Vagina (tissue), 2 donors: ENCODE measurements at regions not wholly inside any gene's neighbourhood (a gene's known extent, or its start where the extent isn't known, plus 50 kb on each side); places are given as distances from the start of the nearest gene placed in this dataset.

Experiments used
- POLR2A ChIP-seq, 2 donors: fragments of 450-650 bp; IDR thresholded peaks; one replicate each; pipeline ENCODE4 v1.6.1; 2017; ENCODE audit warnings: antibody characterized with exemption in 2 of 2, mild to moderate bottlenecking in 2 of 2, moderate library complexity in 2 of 2
- TF ChIP-seq, protein P1 (sequence below), 3 experiments: fragments of 450-650 bp in 2 of 3; fragments of 200-600 bp in 1 of 3; sonication (generic) in 1 of 3; IDR thresholded peaks; one replicate each; pipeline ENCODE4 v1.5.1; 2017 to 2019; ENCODE audit warnings: antibody characterized with exemption in 3 of 3, mild to moderate bottlenecking in 2 of 3, moderate library complexity in 2 of 3

DNA sequence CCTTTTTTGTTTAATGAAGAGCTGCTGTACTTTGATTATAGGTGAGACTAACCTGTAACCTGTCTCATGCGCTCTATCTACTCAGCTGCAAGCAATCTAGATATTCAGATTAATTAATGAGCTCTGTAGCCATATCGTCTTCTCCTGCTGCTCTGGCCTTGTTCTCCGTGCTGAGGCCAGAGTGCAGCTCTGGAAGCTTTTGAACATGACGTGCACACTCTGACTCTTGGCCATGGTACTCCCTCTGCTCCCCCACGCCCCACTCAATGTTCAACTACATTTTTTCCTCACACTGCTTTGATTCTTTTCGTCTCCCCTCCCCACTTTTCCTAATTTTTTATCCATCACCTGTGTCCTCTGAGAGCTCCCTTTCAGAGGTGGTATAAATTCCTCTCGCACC is 751.8 kb downstream of the FGF9 start:
- TF ChIP-seq POLR2A (IDR thresholded peaks at IDR 0.05), result no peak
- TF ChIP-seq, protein P1, sequence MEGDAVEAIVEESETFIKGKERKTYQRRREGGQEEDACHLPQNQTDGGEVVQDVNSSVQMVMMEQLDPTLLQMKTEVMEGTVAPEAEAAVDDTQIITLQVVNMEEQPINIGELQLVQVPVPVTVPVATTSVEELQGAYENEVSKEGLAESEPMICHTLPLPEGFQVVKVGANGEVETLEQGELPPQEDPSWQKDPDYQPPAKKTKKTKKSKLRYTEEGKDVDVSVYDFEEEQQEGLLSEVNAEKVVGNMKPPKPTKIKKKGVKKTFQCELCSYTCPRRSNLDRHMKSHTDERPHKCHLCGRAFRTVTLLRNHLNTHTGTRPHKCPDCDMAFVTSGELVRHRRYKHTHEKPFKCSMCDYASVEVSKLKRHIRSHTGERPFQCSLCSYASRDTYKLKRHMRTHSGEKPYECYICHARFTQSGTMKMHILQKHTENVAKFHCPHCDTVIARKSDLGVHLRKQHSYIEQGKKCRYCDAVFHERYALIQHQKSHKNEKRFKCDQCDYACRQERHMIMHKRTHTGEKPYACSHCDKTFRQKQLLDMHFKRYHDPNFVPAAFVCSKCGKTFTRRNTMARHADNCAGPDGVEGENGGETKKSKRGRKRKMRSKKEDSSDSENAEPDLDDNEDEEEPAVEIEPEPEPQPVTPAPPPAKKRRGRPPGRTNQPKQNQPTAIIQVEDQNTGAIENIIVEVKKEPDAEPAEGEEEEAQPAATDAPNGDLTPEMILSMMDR (IDR thresholded peaks at IDR 0.05), result no peak
